GM18519 (cell line): ENCODE measurements at regions not wholly inside any gene's neighbourhood (a gene's known extent, or its start where the extent isn't known, plus 50 kb on each side); places are given as distances from the start of the nearest gene placed in this dataset.

ENCODE experiments used
- ATAC-seq: cut with Tn5 transposase; IDR thresholded peaks from one replicate; pipeline ENCODE4 v1.9.1; 2021; ENCODE audit warnings: mild to moderate bottlenecking, moderate library complexity; ENCODE audit not compliant: unreplicated experiment, low FRiP score

DNA sequence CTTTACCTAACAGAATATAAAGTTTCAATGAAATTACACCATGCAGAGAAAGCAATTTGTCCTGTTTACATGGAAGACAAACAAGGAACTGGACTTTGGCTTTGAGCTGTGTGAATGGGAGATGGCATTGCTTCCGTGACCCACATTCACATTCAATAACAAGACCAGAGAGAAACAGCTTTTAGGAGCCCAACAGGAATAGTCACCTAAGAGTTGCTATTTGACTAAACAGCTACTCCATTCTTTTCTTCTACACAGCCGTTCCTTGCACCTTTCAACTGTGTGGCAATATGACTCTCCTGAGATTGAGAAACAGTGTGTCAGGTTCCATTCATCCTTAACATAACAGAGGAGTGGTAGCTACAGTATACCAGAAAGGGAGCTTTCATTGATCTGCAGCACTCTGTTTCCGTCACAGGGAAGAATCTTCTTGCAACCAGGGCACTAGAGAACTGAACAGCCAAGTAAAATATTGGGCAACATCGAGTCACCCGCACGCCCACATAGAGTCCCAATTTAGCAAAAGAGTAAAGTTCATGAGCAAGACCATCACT, 355.1 kb downstream of the HAO1 start:
- ATAC-seq, result no peak

DNA sequence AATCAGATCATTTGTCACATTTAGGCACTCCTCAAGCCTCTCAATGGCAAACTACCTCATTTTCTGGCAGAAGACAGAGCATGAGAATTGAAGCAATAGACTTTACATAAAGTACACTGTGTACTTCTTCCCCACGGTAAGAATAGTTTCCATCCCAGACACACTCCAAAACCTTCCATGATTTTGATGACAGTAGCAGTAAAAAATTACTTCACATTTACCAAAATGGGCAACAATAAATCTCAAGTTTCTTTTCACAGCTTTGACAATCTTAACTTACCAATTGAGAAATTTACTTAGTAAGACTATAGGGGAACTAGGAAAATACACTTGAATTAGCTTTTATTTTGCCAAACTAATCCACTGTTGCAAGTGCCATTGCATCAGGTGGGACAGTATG, 353.8 kb downstream of the HAO1 start:
- ATAC-seq, result no peak

DNA sequence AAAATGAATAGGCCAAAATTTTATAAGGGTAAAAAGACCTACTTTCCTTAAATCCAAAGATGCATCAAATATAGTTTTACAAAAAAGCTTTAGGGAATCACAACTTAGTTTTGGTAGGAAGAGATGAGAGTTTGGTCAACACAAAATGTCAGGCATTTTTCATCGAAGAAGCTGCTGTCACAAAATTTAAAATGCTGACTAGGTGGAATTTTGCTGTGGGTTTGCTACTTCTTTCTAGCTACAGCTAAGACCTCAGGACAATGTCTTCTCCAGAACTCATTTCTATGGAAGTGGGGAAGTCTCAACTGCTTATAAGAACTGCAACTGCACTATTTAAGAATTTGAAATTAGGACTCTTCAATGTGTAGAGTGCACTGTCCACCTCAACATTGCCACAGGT, 351.1 kb downstream of the HAO1 start:
- no peak for ATAC-seq

DNA sequence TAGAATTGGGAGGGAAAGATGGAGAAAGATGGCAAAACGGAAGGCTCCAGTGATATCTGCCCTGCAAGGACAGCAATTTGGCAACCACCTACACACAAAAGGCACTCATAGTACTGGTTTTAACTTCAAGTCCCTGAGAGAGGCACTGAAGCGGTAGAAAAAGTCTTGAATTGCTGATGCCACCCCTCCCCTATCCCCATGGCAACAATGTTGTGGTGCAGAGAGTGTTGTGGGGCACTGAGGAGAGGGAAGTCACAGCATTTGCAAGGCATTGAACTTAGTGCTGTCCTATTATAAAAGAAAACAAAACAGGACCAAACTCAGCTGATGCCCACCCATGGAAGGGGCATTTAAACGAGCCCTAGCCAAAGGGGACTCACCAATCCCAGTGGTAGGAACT, 343.7 kb downstream of the HAO1 start:
- ATAC-seq, result no peak

DNA sequence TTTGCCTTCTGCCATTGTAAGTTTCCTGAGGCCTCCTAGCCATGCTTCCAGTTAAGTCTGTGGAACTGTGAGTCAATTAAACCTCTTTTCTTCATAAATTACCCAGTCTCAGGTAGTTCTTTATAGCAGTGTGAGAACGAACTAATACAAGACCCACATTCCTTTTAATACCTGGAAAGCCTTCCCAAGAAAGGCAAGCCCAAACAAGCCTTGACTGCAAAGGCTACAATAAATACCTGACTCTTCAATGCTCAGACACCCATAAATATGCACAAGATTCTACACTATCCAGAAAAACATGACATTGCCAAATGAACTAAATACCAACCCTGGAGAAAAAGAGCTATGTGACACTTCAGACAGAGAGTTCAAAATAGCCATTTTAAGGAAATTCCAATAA, 338.8 kb downstream of the HAO1 start:
- ATAC-seq, result no peak

DNA sequence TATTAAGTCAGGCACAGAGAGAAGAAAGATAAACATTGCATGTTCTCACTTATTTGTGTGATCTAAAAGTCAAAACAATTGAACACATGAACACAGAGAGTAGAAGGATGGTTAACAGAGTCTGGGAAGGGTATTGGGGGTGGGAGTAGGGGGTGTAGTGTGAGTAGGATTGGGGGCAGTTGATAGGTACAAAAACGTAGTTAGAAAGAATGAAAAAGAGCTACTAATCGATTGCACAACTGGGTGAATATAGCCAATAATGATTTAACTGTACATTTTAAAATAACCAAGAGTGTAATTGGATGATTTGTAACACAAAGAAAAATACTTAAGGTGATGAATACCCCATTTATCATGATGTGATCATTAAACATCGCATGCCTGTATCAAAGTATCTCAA, 333.3 kb downstream of the HAO1 start:
- ATAC-seq, result no peak

DNA sequence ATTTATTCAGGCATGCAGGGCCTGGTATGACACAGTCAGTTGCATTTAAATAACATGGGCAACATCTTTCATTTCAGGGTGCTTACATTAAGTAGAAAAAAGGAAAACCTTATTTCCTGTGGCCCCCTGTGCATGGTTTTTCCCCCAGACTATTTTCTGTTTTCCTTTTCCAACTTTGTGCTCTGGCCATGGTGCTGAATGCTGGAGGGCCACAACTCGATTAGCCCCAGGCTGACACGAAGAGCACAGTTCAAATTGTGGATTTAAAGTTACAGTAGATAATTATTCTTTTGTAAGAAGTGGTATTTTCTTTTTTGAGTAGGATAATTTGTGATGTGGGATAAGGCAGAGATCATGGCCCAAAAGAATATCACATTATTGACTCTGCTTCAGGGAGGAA, 332.0 kb downstream of the HAO1 start:
- ATAC-seq, result no peak

DNA sequence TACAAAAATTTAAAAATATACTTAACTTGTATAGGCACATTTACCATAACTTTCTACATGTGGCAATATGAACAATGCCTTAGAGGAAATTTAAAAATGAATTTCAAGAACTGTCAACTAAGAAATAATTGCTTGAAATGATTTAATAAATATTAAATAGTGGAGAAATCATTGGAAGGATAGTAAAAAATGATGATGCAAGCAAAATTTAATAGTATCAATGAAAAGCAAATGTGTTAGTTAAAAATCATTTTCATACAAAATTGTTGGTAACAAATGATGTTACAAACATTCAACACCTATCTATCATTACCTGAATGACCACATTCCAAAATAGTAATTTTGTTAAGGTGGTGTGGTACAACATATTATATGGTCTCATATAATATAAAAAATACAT, 331.0 kb downstream of the HAO1 start:
- ATAC-seq, result no peak

DNA sequence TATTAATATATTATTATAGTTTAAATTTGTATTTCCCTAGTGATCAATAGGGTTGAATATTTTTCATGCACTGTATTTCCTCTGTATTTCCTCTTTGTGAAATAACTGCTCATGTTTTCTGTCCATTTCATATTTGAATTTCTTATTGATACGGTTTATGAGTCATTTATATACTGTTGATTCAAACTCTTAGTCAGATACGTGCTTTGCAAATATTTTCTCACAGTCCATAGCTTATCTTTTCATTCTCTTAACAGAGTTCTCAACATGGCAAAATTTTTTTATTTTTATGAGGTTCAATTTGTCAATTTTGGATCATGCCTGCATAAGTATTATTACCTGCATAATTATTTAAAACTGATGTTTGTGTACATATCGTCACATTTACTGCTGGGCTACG, 329.6 kb downstream of the HAO1 start:
- ATAC-seq, result no peak

DNA sequence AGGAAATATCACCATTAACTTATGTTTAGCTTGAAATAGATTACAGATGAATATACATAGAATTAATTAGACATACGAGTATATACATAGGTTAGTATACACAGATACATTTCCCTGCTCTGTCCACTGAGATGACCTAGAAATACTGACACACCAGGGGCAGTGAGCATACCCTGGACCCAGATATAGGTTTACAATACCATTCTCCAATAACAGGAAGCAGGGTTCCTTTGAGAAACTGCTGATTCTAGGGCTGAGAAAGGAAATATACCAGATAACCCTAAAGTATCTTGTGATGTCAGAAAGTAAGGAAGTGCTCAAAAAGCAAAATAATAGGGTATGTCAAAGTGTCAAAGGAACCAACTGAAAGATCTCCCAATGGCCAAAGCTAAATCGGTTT, 322.5 kb downstream of the HAO1 start:
- ATAC-seq, result no peak

DNA sequence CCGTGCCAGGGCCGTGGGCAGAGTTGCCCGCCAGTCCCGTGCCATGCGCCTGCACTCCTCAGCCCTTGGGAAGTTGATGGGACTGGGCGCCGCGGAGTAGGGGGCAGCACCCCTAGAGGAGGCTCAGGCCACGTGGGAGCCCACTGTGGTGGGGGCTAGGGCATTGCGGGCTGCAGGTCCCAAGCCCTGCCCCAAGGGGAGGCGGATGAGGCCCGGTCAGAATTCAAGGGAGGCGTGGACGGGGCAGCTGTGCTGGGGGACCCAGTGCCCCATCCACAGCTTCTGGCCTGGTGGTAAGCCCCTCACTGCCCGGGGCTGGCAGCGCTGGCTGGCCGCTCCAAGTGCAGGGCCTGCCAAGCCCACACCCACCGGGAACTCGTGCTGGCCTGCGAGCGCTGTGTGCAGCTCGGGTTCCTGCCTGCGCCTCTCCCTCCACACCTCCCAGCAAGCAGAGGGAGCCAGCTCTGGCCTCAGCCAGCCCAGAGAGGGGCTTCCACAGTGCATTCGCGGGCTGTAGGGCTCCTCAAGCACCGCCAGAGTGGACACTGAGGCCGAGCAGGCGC, 317.8 kb downstream of the HAO1 start:
- no peak for ATAC-seq

DNA sequence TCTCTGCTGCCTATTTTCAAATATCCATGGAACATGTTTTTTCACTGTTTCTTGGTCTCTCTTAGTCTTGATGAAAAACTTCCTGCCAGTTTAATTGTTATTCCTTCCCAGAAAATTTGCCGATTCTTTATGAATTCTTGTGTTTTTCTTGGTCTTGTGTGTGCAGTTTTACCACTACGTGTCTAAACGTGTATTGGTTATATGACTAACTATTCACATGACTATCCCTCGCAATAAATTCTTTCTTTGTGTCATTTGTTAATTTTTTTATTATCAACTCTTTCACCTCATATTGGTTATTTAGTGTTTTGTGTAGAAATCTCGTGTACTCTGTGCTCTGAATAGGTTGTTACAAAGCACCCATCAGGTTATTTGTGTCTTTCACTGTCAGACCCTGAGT, 315.4 kb downstream of the HAO1 start:
- no peak for ATAC-seq

DNA sequence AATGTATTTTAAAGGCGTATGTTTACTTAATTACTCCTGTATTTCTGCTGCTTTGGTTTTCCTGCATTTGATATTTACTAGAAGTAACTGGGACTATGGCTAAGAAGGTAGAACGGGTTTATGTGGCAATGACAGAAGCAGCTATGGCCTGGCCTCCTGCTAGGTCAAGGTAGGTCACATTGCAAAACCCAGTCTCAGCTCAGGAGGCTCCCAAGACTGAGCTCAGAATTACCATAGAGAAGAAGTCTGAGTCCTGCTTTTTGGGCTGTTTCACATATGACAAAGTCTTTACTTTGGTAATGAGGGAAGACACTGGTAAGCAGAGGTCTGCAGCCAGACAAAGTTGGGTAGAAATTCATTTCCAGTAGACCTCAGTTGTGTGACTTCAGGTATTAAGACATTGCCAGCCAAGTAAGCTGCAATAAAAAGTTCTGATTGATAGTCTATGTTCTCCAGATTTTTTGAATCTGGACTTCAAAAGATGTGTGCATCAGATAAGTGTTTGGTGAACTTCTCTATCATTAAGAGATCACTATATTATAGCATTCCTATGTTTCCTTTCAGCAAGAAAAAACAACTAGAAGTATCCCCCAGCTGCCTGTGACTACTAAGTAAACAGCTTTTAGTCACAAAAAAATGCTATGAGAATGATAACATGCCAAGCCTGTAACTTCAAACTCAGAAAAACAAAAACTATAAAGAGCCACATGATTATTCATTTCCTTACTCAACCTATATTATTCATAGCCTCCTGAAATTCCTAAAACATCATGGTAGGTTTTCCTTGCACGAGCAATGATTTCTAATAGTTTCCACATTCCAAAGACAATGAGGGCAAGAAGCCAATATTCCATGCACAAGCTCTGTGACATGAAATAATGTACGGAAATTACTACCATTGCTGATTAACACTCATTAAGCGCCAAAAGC, 312.3 kb downstream of the HAO1 start:
- no peak for ATAC-seq

DNA sequence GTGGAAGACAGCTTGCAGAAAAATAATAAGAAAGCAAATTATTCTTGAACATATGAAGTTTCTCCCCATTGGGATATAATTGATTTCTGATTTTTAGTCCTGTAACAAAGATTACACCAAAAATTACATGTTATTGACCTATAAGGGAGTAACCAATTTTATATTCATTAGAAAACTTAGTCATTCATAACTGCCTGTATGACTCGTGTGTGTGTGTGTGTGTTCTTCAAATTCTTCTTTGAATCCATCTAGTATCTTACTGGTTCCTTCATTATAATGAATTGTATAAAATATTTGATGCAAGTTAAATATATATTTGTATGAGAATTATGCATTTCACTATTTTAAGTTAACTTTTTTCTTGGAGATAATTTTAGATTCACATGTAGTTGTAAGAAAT, 310.4 kb downstream of the HAO1 start:
- ATAC-seq, result no peak

DNA sequence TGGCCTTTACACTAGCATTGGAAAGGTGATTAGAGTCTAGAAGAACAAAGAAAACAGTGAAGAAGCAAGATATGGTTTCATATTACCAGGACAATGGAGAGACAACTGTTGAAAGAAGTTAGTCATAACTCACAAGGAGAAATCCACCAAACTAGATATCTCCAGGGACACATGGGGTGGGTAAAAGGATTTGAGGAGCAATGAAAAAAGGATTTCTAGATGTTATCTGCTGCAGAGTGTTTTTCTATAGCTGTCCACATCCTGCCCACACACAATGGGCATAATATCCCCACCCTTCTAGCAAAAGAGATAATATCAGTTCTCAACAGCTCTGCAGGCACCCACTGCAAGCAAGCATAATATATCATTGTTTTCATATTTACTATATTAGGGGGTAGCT, 303.1 kb downstream of the HAO1 start:
- ATAC-seq, result no peak

DNA sequence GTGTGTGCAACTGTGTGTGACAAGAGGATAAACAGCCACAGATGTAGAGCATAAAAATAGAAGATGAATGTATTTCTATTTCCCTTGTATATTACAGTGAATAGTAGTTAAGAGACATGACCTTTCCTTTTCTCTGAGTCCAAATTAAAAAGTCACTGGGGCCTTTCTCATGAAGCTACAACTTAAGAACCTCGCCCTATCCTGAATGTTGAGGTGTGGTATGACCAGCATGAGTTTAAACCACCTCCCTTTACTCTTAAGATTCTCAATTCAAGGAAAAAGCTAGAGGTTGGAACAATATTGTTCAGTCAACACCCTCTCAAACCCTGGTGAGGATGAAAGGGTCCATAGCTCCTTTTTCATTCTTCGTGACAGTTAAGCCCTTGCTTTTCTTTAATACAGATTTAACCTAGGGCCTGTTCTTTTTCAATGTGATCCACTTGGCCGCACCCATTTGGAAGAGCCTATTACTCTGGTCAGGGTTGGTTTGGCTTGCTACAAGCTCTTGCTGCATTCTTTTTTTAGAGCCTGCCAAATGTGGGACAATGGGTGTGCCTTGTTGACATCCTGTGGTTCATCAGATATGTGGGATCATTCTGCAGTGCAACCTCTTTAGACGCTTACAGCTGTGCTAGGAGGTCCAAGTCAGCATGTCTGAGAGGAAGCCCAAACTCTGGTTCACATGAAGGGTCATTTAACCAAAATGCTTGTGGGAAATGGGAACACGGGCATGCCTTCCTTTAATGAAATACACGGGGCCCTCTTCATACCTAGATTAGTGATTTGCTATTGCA, 290.0 kb downstream of the HAO1 start:
- ATAC-seq, result no peak

DNA sequence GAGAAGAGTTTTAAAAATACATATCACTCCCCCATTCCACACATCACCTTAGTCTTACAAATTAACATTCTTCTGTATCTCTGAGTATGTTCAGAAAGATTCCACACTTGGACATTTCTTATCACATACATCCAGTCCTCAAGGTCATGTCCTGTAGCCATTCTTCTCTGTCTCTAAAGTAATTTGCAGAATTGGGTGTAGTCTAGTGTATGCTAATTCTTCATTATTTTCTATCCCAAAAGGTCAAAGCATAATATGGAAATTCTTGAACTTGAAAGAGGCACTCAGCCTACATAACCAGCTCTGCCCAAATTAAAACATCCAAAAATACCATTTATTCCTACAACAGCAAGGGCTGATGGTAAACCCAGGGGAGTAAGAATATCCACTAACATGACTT, 286.0 kb downstream of the HAO1 start:
- ATAC-seq, result no peak

DNA sequence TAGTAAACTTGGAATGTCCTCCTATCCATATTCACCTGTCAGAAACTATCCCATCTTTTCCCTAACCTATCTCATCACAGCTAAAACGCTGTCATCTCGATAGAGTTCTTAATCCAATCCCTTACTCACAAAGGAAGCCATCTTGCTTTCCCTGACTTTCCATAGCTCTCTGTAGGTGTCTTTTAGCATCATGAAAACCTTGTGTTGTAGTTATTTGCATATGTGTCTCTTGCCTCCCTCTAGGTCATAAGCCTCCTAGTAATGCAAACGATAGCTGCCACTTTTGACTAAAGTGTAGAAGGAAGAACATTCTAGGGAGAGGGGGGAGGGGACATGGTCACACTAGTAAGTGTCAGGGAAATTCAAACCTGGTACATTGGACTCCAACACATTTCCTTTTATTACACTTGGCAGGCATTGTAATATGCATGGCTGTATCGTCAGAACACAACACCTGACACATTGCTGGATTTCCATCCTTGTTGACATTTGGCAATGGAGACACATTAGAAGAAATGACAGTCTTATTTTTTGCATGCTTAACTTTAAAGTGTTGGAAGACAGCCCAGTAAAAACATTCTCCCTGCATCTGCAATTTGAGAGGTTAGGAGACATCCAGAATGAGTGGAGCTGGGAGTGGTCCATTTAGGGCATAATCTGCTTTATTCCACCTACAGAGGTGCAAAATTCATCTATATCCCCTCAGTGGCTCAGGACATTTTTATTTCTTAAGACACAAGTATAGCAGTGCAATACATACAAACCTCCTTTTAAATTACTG, 283.4 kb downstream of the HAO1 start:
- ATAC-seq, result no peak

DNA sequence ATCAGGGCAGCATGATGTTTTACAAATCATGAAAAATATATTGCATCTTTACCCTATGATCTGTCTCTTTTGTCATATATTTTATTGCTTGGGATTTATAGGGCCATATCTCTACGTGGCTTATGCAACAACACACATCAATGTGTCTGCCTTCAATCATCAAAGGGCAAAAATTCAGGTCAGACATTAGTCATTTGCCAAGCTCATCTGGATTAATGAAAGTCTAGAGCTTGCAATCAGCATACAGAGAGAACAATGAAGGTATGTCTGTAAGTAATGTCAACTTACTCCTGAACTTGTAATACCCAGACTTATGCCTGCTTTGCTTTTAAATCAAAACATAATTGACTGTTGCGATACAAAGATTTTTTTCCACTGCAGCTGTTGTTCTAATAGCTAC, 282.7 kb downstream of the HAO1 start:
- no peak for ATAC-seq

DNA sequence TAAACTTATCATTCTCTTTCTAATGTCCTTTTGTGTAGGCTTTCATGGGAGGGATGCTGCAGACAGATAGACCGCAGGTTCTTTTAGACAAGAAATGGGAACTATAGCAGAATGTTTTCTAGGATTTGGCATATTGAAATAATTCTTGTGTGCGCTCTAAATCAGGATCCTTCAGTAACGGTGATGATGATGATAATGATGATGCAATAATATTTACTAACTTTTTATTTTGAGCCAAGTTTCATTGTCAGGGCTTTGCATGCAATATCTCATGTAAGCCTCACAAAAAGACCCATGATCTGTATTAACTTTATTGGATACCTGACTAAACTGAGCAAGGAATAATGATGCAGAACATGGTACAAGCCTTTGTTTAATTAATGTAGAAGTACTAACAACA, 280.1 kb downstream of the HAO1 start:
- ATAC-seq, result no peak
